Right cardiac atrium (tissue), 5 donors: ENCODE measurements at regions not wholly inside any gene's neighbourhood (a gene's known extent, or its start where the extent isn't known, plus 50 kb on each side); places are given as distances from the start of the nearest gene placed in this dataset.
A peak's percentile ranks its signal among the peaks of the same experiment; 100 is the strongest.
"Not testable (repeated sequence)": the region's sequence is repeated elsewhere in the genome, so short reads cannot be mapped to it uniquely, and the experiment has no call there.

Experiments
- ATAC-seq, 2 donors: fragments of 200-7000 bp; cut with Tn5 transposase; one replicate each; pipeline versions ENCODE4 v1.8.0 to v1.9.1; 2020; ENCODE audit warnings: moderate library complexity in 2 of 2, mild to moderate bottlenecking in 1 of 2
- DNase-seq, 3 donors: peaks; one replicate each; pipeline ENCODE4 v3.0.0-alpha.2; 2020
- H3K27ac ChIP-seq: one replicate; pipeline ENCODE4 v1.5.1; 2013; ENCODE audit warnings: mild to moderate bottlenecking, low read length, control low read depth, moderate library complexity
- H3K27me3 ChIP-seq: one replicate; pipeline ENCODE4 v1.6.1; 2013; ENCODE audit not compliant: control insufficient read depth, insufficient read depth
- H3K4me1 ChIP-seq: one replicate; pipeline ENCODE4 v1.6.1; 2013; ENCODE audit warnings: low read length; ENCODE audit not compliant: control insufficient read depth, insufficient read depth
- H3K4me3 ChIP-seq: one replicate; pipeline ENCODE4 v1.5.1; 2013; ENCODE audit warnings: low read length, control low read depth
- H3K9me3 ChIP-seq: one replicate; pipeline ENCODE4 v1.6.1; 2013; ENCODE audit warnings: low read length; ENCODE audit not compliant: control insufficient read depth
- WGBS: extraction: QIAGEN DNeasy Blood & Tissue Kit; methylation state at CpG from one replicate; pipeline ENCODE4 v1.1.7; 2013; 5-methylcytosine and 5-hydroxymethylcytosine counted together
- intact Hi-C, 4 donors: fragments of 100-400 bp; cut with DNase I; formaldehyde crosslinking; loops; one replicate each; pipeline versions ENCODE4 v1.11.0 to v1.14.0; 2022 to 2023
- donor health status: healthy with polysubstance abuse.
- donor health status: DM: no; HTN: yes; CAD: no.
- donor health status: DM: no; HTN: no; CAD: no.
- donor health status: DM: no; HTN: yes; CAD: no; lungs with severe emphysema.
- donor health status: DM: yes; HTN: yes; CAD: no.

- intact Hi-C loops: no loop called here
- ATAC-seq (peak; percentile 66 to 77), DNase-seq (peak in 1 of 3 donors; percentile 32)
- Histone ChIP-seq H3K27me3 (no peaks in the 10 kb centered on the region), H3K27ac (peak overlapping the region; percentile 64), H3K9me3 (no peaks in the 10 kb centered on the region), H3K4me3 (no peak overlapping the region), H3K4me1 (peaks cover 2% of the 10 kb centered on the region)
- 27% methylated on average over 3 of the region's 3 CpGs for WGBS
Measured at GRCh38 chr1:83508485-83509151, 490.3 kb downstream of the TTLL7 start.

DNA sequence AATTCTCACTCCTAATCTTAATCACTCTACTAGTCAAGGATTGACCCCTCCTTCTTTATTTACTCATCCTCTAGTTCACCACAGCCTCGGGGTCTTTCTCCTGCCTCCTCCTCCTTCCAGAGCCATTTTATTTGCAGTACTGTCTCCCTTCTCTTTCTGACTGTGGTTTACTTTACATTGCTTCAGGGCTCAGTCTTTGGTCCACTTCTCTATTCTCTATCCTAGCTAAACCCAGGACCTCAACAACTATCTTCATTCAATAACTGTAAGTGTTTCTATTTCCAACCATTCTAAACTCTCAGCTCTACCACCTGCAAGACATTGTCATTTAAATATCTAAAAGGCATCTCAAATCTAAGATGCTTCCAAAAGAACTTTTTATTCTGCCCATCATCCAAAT is 493.8 kb downstream of the TTLL7 start:
- intact Hi-C loops: no loop called here
- no peaks in the 10 kb centered on the region for H3K9me3 ChIP-seq
- no peaks in the 10 kb centered on the region for H3K4me1 ChIP-seq
- H3K27me3 ChIP-seq: no peaks in the 10 kb centered on the region
- H3K4me3 ChIP-seq: no peak overlapping the region
- 88% methylated on average over 1 of the region's 1 CpG for WGBS
- DNase-seq (no peak), ATAC-seq (no peak)
- no peak overlapping the region for H3K27ac ChIP-seq

- no peak for DNase-seq
- intact Hi-C loops: no loop called here
- Histone ChIP-seq H3K4me1 (no peaks in the 10 kb centered on the region), H3K27ac (no peak overlapping the region), H3K4me3 (no peak overlapping the region), H3K9me3 (no peaks in the 10 kb centered on the region), H3K27me3 (no peaks in the 10 kb centered on the region)
- 78% methylated on average over 3 of the region's 3 CpGs for WGBS
- no peak for ATAC-seq
Measured at GRCh38 chr1:83503153-83503552, 495.8 kb downstream of the TTLL7 start.

GRCh38 chr1:83500987-83501591 is 497.8 kb downstream of the TTLL7 start:
- Histone ChIP-seq H3K9me3 (no peaks in the 10 kb centered on the region), H3K27ac (no peak overlapping the region), H3K4me1 (no peaks in the 10 kb centered on the region), H3K27me3 (no peaks in the 10 kb centered on the region), H3K4me3 (no peak overlapping the region)
- intact Hi-C loops: no loop called here
- ATAC-seq: peak in 1 of 2 donors; percentile 29
- no peak for DNase-seq
- 33% methylated on average over 1 of the region's 1 CpG for WGBS

GRCh38 chr1:83500531-83500930 is 498.4 kb downstream of the TTLL7 start:
- ATAC-seq: no peak
- no peaks in the 10 kb centered on the region for H3K9me3 ChIP-seq
- WGBS: 88% methylated on average over 1 of the region's 1 CpG

GRCh38 chr1:83499998-83500397 is 498.9 kb downstream of the TTLL7 start:
- DNase-seq (no peak), ATAC-seq (no peak)
- H3K27me3 ChIP-seq: no peaks in the 10 kb centered on the region
- H3K27ac ChIP-seq: no peak overlapping the region
- intact Hi-C loops: no loop called here
- 83% methylated on average over 3 of the region's 3 CpGs for WGBS
- H3K4me3 ChIP-seq: no peak overlapping the region
- no peaks in the 10 kb centered on the region for H3K9me3 ChIP-seq
- H3K4me1 ChIP-seq: no peaks in the 10 kb centered on the region

More at GRCh38 chr1:83500531-83500930, 498.4 kb downstream of the TTLL7 start:
- H3K4me3 ChIP-seq: no peak overlapping the region
- no peak for DNase-seq
- intact Hi-C loops: no loop called here
- H3K27me3 ChIP-seq: no peaks in the 10 kb centered on the region
- H3K27ac ChIP-seq: no peak overlapping the region
- H3K4me1 ChIP-seq: no peaks in the 10 kb centered on the region

- H3K4me1 ChIP-seq: no peaks in the 10 kb centered on the region
- H3K4me3 ChIP-seq: no peak overlapping the region
- intact Hi-C loops: no loop called here
- H3K27me3 ChIP-seq: no peaks in the 10 kb centered on the region
- ATAC-seq (no peak), DNase-seq (no peak)
- WGBS: 91% methylated on average over 1 of the region's 1 CpG
- H3K9me3 ChIP-seq: no peaks in the 10 kb centered on the region
- H3K27ac ChIP-seq: no peak overlapping the region
Measured at GRCh38 chr1:83497563-83497962, 501.4 kb downstream of the TTLL7 start.

- H3K9me3 ChIP-seq: no peaks in the 10 kb centered on the region
- 97% methylated on average over 9 of the region's 9 CpGs for WGBS
- H3K27ac ChIP-seq: no peak overlapping the region
- no peak overlapping the region for H3K4me3 ChIP-seq
- H3K4me1 ChIP-seq: no peaks in the 10 kb centered on the region
- H3K27me3 ChIP-seq: no peaks in the 10 kb centered on the region
- no peak for ATAC-seq
- intact Hi-C loops: no loop called here
- no peak for DNase-seq
Measured at GRCh38 chr1:83495560-83495959, 503.4 kb downstream of the TTLL7 start.

- Histone ChIP-seq H3K9me3 (no peaks in the 10 kb centered on the region), H3K27ac (no peak overlapping the region), H3K4me3 (no peak overlapping the region), H3K4me1 (no peaks in the 10 kb centered on the region), H3K27me3 (no peaks in the 10 kb centered on the region)
- 64% methylated on average over 2 of the region's 2 CpGs for WGBS
- DNase-seq (no peak), ATAC-seq (no peak)
- intact Hi-C loops: no loop called here
Measured at GRCh38 chr1:83493633-83494032, 505.3 kb downstream of the TTLL7 start.

DNA sequence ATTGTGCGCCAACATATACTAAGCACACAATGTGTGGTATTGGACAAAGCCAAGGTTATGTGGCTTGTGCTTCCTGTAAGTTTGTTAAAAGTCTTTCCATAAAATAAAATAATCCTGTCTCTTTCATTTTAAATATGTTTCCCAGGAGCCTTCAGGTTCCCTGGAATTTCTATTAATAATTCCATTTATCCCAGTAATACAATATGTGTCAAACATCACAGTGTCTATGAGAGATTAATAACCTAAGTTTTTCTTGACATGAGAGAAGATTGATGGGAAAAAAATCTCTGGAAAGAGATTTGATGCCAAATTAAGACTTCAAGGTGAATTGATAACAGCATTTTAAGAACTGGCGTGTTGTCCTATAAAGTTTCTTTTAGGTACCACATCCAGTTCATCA is 507.0 kb downstream of the TTLL7 start:
- intact Hi-C loops: no loop called here
- no peaks in the 10 kb centered on the region for H3K27me3 ChIP-seq
- no peak for DNase-seq
- H3K27ac ChIP-seq: no peak overlapping the region
- no peaks in the 10 kb centered on the region for H3K4me1 ChIP-seq
- no peak overlapping the region for H3K4me3 ChIP-seq
- H3K9me3 ChIP-seq: no peaks in the 10 kb centered on the region
- ATAC-seq: no peak
- WGBS: 98% methylated on average over 2 of the region's 2 CpGs

DNA sequence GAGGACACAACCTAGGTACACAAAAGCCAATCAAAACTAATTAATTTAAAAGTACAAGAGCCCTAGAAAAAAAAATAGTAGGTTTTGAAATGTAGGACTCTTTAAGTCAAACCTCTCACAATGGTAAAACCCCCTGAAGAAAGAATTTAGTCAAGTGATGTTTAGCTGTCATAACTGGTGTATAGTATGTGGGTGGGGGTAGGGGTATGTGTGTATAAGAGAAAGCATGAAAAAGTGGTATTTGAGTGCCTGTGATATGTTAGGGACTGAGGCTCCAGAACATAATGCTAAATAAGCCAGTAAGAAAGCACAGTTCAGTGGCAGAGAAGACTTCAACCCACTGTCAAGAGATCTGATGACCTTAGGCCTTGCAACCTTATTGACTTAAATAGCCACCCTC is 507.9 kb downstream of the TTLL7 start:
- DNase-seq: no peak

DNA sequence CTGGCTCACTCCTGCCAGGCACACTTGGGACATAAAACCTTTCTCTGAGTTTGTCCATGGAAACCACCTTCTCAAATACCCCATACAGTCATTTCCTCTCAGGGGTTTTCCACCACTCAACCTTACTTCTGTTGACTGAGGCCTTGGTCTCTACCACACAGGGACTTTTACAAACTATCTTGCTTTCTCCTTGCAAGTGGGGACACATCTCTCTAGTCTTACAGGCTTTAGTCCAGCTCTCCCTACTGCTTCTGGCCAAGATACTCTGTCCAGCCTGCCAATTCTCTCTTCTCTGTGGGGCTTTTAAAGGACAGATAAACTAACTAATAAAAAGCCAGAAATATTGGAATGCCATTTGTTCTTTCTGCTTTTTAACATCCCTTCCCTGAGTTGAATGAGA is 510.8 kb downstream of the TTLL7 start:
- H3K4me1 ChIP-seq, H3K27ac ChIP-seq, H3K9me3 ChIP-seq, H3K27me3 ChIP-seq, H3K4me3 ChIP-seq, intact Hi-C loops, DNase-seq: not testable (repeated sequence)
- peak in 1 of 2 donors; percentile 87 for ATAC-seq

More for the DNA sequence above, 507.9 kb downstream of the TTLL7 start:
- H3K27me3 ChIP-seq: no peaks in the 10 kb centered on the region
- no peaks in the 10 kb centered on the region for H3K4me1 ChIP-seq
- H3K9me3 ChIP-seq: no peaks in the 10 kb centered on the region
- no peak for ATAC-seq
- H3K4me3 ChIP-seq: no peak overlapping the region
- intact Hi-C loops: no loop called here
- no peak overlapping the region for H3K27ac ChIP-seq
